A673 (cell line): ENCODE measurements at regions not wholly inside any gene's neighbourhood (a gene's known extent, or its start where the extent isn't known, plus 50 kb on each side); places are given as distances from the start of the nearest gene placed in this dataset.

Source experiments
- BruUV-seq: library from RNA; stranded (reverse); fragments of 400-500 nt; replicated peaks from 2 replicates; lab custom pipeline; 2021; lab: Mats Ljungman, UMichigan
- CTCF ChIA-PET: fragments of 300-600 bp; sonication (Branson Sonifier 250); formaldehyde crosslinking; loops from one replicate; lab custom pipeline; 2022; ENCODE audit warnings: antibody characterized with exemption; lab: Charles Lee
- POLR2A ChIA-PET: fragments of 300-600 bp; sonication (Branson Sonifier 250); formaldehyde crosslinking; loops from one replicate; lab custom pipeline; 2022; ENCODE audit warnings: antibody characterized with exemption; ENCODE audit not compliant: low non-redundant PET; lab: Charles Lee
- DNase-seq: peaks from one replicate; pipeline ENCODE4 v3.0.0-alpha.2; 2015; ENCODE audit warnings: low spot score
- H3K27ac ChIP-seq: fragments of 200-600 bp; sonication (generic); 2 replicates; pipeline ENCODE4 v1.5.1; 2016; ENCODE audit warnings: mixed run types, low read depth, mild to moderate bottlenecking, mixed read lengths, antibody characterized with exemption, low read length; ENCODE audit not compliant: poor library complexity, severe bottlenecking
- H3K27me3 ChIP-seq: fragments of 200-600 bp; sonication (generic); replicated peaks from 2 replicates; pipeline ENCODE4 v1.6.1; 2017; ENCODE audit warnings: mixed run types, low read depth, mild to moderate bottlenecking, mixed read lengths, antibody characterized with exemption, low read length; ENCODE audit not compliant: insufficient read depth, poor library complexity
- H3K36me3 ChIP-seq: fragments of 200-600 bp; sonication (generic); 2 replicates; pipeline ENCODE4 v1.6.1; 2016; ENCODE audit warnings: mixed run types, mild to moderate bottlenecking, mixed read lengths, antibody characterized with exemption, low read length; ENCODE audit not compliant: insufficient read depth, poor library complexity, severe bottlenecking
- H3K4me1 ChIP-seq: fragments of 200-600 bp; sonication (generic); 2 replicates; pipeline ENCODE4 v1.6.1; 2017; ENCODE audit warnings: mixed run types, mild to moderate bottlenecking, mixed read lengths, antibody characterized with exemption, low read length; ENCODE audit not compliant: insufficient read depth, poor library complexity, severe bottlenecking
- H3K4me3 ChIP-seq: fragments of 200-600 bp; sonication (generic); 2 replicates; pipeline ENCODE4 v1.5.1; 2016; ENCODE audit warnings: low read depth, mixed run types, mild to moderate bottlenecking, mixed read lengths, low read length; ENCODE audit not compliant: poor library complexity, severe bottlenecking
- H3K9me3 ChIP-seq: fragments of 200-600 bp; sonication (generic); 2 replicates; pipeline ENCODE4 v1.6.1; 2016; ENCODE audit warnings: mixed run types, low read depth, mild to moderate bottlenecking, mixed read lengths, antibody characterized with exemption, low read length; ENCODE audit not compliant: poor library complexity, severe bottlenecking
- CTCF ChIP-seq: fragments of 300-800, 200-600 bp; sonication (generic); conservative IDR thresholded peaks from 2 replicates; pipeline ENCODE4 v1.5.1; 2017; ENCODE audit warnings: low read depth, mild to moderate bottlenecking, antibody characterized with exemption, low read length, moderate library complexity, mixed read lengths
- EZH2 ChIP-seq: fragments of 200-600 bp; sonication (generic); IDR thresholded peaks from 2 replicates; pipeline ENCODE4 v1.6.1; 2017; ENCODE audit warnings: borderline replicate concordance, low read depth, mild to moderate bottlenecking, mixed read lengths, antibody characterized with exemption, low read length; ENCODE audit not compliant: poor library complexity, severe bottlenecking
- intact Hi-C: fragments of 100-400 bp; cut with micrococcal nuclease; formaldehyde crosslinking; loops from one replicate; pipeline ENCODE4 v1.10.0; 2022; ENCODE audit not compliant: unreplicated experiment

GRCh38 chr7:125033506-125033905 lies 103.9 kb upstream of the POT1 start:
- ChIA-PET POLR2A (no interaction called here), CTCF (no interaction called here)
- H3K9me3 ChIP-seq, result no peaks in the 10 kb centered on the region
- no peaks in the 10 kb centered on the region for H3K36me3 ChIP-seq
- no TSS peak for BruUV-seq
- H3K27me3 ChIP-seq, result no peaks in the 10 kb centered on the region
- H3K27ac ChIP-seq, result no peak overlapping the region
- H3K4me3 ChIP-seq, result no peak overlapping the region
- TF ChIP-seq EZH2, result no peak
- TF ChIP-seq CTCF, result no peak
- DNase-seq, result no peak
- no peaks in the 10 kb centered on the region for H3K4me1 ChIP-seq
- intact Hi-C loops, result no loop called here

DNA sequence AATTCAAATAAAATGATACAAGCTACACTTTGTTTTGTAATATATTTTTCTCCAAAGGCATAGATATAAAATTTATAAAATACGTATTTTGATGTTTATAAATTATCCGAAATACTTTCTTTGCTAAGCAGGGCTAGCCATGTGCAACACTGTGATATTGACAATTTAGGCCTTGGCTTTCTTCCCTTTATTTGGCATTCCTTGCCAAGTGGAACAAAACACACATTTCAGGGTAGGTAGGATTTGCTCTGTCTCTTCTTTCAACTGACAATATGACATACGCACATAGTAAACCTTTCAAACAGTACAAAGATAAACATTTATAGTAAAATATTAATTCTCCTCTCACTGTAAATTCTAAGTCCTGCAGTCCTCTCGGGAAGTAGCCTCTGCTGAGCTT lies 103.3 kb upstream of the POT1 start:
- Histone ChIP-seq H3K27ac (no peak overlapping the region), H3K4me1 (no peaks in the 10 kb centered on the region), H3K9me3 (no peaks in the 10 kb centered on the region), H3K27me3 (no peaks in the 10 kb centered on the region), H3K36me3 (no peaks in the 10 kb centered on the region), H3K4me3 (no peak overlapping the region)
- CTCF ChIA-PET, result no interaction called here
- POLR2A ChIA-PET, result no interaction called here
- intact Hi-C loops, result no loop called here
- no TSS peak for BruUV-seq
- no peak for TF ChIP-seq CTCF
- TF ChIP-seq EZH2, result no peak
- DNase-seq, result no peak

GRCh38 chr7:125030756-125031387 lies 101.2 kb upstream of the POT1 start:
- no peak for DNase-seq
- no peaks in the 10 kb centered on the region for H3K4me1 ChIP-seq
- no peaks in the 10 kb centered on the region for H3K27me3 ChIP-seq
- no peak overlapping the region for H3K27ac ChIP-seq
- CTCF ChIA-PET, result no interaction called here
- POLR2A ChIA-PET, result no interaction called here
- intact Hi-C loops, result no loop called here
- H3K36me3 ChIP-seq, result no peaks in the 10 kb centered on the region
- no peaks in the 10 kb centered on the region for H3K9me3 ChIP-seq
- no TSS peak for BruUV-seq
- no peak overlapping the region for H3K4me3 ChIP-seq
- TF ChIP-seq EZH2 (no peak), CTCF (no peak)
